ENCODE measurements at regions not wholly inside any gene's neighbourhood (a gene's known extent, or its start where the extent isn't known, plus 50 kb on each side); places are given as distances from the start of the nearest gene placed in this dataset.

- DNase-seq: no peak
These were observed 437.5 kb upstream of the BOD1L1 start for GRCh38 chr4:14064984-14065383.

- no peak for DNase-seq
These were observed 437.9 kb upstream of the BOD1L1 start for GRCh38 chr4:14065406-14065805.

GRCh38 chr4:14066979-14067378 is 439.5 kb upstream of the BOD1L1 start:
- DNase-seq: no peak

GRCh38 chr4:14069886-14070285 is 442.4 kb upstream of the BOD1L1 start:
- no peak for DNase-seq

- no peak for DNase-seq
These were observed 442.9 kb upstream of the BOD1L1 start for GRCh38 chr4:14070289-14070880.

- no peak for DNase-seq
These were observed 445.0 kb upstream of the BOD1L1 start for GRCh38 chr4:14072506-14072905.

GRCh38 chr4:14076776-14077175 is 449.3 kb upstream of the BOD1L1 start:
- no peak for DNase-seq

- DNase-seq: no peak
These were observed 450.8 kb upstream of the BOD1L1 start for GRCh38 chr4:14078326-14078725.

GRCh38 chr4:14079601-14080000 is 452.1 kb upstream of the BOD1L1 start:
- no peak for DNase-seq

- DNase-seq: no peak
These were observed 455.6 kb upstream of the BOD1L1 start for GRCh38 chr4:14083150-14083549.

- no peak for DNase-seq
These were observed 457.1 kb upstream of the BOD1L1 start for GRCh38 chr4:14084598-14084997.

GRCh38 chr4:14087459-14087858 is 459.9 kb upstream of the BOD1L1 start:
- no peak for DNase-seq

GRCh38 chr4:14087921-14088320 is 460.4 kb upstream of the BOD1L1 start:
- DNase-seq: no peak

GRCh38 chr4:14091531-14091930 is 464.0 kb upstream of the BOD1L1 start:
- DNase-seq: no peak

GRCh38 chr4:14091966-14092365 is 464.4 kb upstream of the BOD1L1 start:
- no peak for DNase-seq

GRCh38 chr4:14092741-14093140 is 465.2 kb upstream of the BOD1L1 start:
- DNase-seq: no peak

- DNase-seq: no peak
These were observed 468.3 kb upstream of the BOD1L1 start for GRCh38 chr4:14095831-14096230.

- DNase-seq: no peak
These were observed 469.0 kb upstream of the BOD1L1 start for GRCh38 chr4:14096396-14096965.

GRCh38 chr4:14100349-14100748 is 472.8 kb upstream of the BOD1L1 start:
- DNase-seq: no peak

- DNase-seq: no peak
These were observed 482.9 kb upstream of the BOD1L1 start for GRCh38 chr4:14110407-14110806.

- no peak for DNase-seq
These were observed 484.2 kb upstream of the BOD1L1 start for GRCh38 chr4:14111730-14112181.

- DNase-seq: no peak
These were observed 487.6 kb upstream of the BOD1L1 start for GRCh38 chr4:14115106-14115505.

GRCh38 chr4:14117575-14118238 is 490.2 kb upstream of the BOD1L1 start:
- no peak for DNase-seq

- no peak for DNase-seq
These were observed 497.3 kb upstream of the BOD1L1 start for GRCh38 chr4:14124816-14125215.
